Tibial nerve (tissue), 4 donors: ENCODE measurements at regions not wholly inside any gene's neighbourhood (a gene's known extent, or its start where the extent isn't known, plus 50 kb on each side); places are given as distances from the start of the nearest gene placed in this dataset.

Experiments
- DNase-seq, 2 donors: peaks; one replicate each; pipeline ENCODE4 v3.0.0-alpha.2; 2019; ENCODE audit warnings: low spot score in 2 of 2
- H3K27ac ChIP-seq, 4 donors: fragments of 200-600 bp; sonication (generic) in 3 of 4; one replicate each; pipeline ENCODE4 v1.5.1; 2017 to 2019; ENCODE audit warnings: mild to moderate bottlenecking in 1 of 4
- H3K27me3 ChIP-seq, 2 donors: fragments of 200-600 bp; sonication (generic) in 1 of 2; one replicate each; pipeline versions ENCODE4 v1.5.1 to v1.6.0; 2017 to 2019
- H3K36me3 ChIP-seq, 3 donors: fragments of 200-600 bp; sonication (generic); one replicate each; pipeline ENCODE4 v1.5.1; 2018 to 2019
- H3K4me1 ChIP-seq, 4 donors: fragments of 200-600 bp; sonication (generic) in 3 of 4; one replicate each; pipeline ENCODE4 v1.5.1; 2017 to 2019
- H3K4me3 ChIP-seq, 4 donors: fragments of 200-600 bp; sonication (generic) in 3 of 4; one replicate each; pipeline ENCODE4 v1.5.1; 2017 to 2019; ENCODE audit warnings: mild to moderate bottlenecking in 1 of 4, moderate library complexity in 1 of 4
- H3K9me3 ChIP-seq, 4 donors: fragments of 200-600 bp; sonication (generic) in 3 of 4; one replicate each; pipeline ENCODE4 v1.5.1; 2017 to 2019
- EP300 ChIP-seq, 2 donors: sonication (generic); formaldehyde crosslinking; IDR thresholded peaks; one replicate each; pipeline ENCODE4 v1.6.1; 2017; ENCODE audit warnings: antibody characterized with exemption in 2 of 2, mild to moderate bottlenecking in 1 of 2
- POLR2A ChIP-seq, 2 donors: fragments of 450-650 bp; IDR thresholded peaks; one replicate each; pipeline ENCODE4 v1.6.1; 2017; ENCODE audit warnings: antibody characterized with exemption in 2 of 2, mild to moderate bottlenecking in 2 of 2, moderate library complexity in 2 of 2
- WGBS, 2 donors: methylation state at CpG; one replicate each; pipeline ENCODE4 v1.1.5; 2018; 5-methylcytosine and 5-hydroxymethylcytosine counted together
- TF ChIP-seq, protein P1 (sequence below), 5 experiments: fragments of 200-600 bp in 3 of 5; fragments of 450-650 bp in 2 of 5; sonication (generic) in 3 of 5; IDR thresholded peaks; one replicate each; pipeline ENCODE4 v1.5.1; 2016 to 2019; ENCODE audit warnings: antibody characterized with exemption in 5 of 5, mild to moderate bottlenecking in 3 of 5, moderate library complexity in 2 of 5

DNA sequence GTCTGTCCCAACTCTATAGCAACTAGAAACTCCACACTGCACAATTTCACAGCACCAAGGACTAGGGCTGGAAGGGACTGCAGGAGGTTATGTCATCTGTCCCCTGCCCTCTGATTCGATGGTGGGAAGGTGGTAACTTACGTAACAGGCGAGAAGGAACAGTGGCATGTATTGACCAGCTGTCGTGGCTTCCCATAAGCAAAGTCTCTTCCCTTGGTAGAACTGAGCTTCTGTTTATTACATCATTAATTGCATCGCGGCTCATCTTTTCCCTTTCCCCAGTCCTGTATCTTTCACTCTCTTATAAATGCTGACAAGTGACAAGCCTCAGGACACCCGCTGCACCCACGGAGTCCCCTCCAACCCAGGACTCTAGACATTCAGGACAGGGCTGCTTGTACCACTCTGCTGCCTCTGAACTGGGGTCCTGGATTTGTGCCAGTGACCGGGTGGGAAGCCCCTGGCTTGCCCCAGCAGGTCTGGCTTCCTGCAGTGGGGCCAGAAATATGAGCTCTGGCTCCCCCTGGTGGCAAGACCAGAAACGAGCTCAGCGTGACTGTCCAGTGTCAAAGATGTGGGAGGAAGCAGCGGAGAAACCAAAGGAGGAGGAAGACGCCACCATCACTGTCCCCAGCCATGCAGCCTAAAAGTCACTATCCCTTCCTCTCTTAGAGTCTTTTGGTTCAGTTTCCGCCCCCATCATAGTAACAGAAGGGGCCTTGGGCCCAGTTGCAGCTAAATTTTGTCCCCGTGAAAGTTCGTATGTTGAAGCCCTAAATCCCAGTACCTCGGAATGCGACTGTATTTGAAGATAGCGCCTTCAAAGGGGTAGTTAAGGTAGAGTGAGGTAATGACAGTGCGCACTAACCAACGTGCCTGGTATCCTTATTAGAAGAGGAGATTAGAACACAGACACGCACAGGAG lies 84.5 kb downstream of the ISX start:
- DNase-seq: peak in 1 of 2 donors; percentile 40
- H3K27ac ChIP-seq: no peak overlapping the region
- peaks cover 0 to 8% of the 10 kb centered on the region in 2 donors for H3K27me3 ChIP-seq
- no peak for TF ChIP-seq EP300 (IDR thresholded peaks at IDR 0.05)
- TF ChIP-seq, protein P1, sequence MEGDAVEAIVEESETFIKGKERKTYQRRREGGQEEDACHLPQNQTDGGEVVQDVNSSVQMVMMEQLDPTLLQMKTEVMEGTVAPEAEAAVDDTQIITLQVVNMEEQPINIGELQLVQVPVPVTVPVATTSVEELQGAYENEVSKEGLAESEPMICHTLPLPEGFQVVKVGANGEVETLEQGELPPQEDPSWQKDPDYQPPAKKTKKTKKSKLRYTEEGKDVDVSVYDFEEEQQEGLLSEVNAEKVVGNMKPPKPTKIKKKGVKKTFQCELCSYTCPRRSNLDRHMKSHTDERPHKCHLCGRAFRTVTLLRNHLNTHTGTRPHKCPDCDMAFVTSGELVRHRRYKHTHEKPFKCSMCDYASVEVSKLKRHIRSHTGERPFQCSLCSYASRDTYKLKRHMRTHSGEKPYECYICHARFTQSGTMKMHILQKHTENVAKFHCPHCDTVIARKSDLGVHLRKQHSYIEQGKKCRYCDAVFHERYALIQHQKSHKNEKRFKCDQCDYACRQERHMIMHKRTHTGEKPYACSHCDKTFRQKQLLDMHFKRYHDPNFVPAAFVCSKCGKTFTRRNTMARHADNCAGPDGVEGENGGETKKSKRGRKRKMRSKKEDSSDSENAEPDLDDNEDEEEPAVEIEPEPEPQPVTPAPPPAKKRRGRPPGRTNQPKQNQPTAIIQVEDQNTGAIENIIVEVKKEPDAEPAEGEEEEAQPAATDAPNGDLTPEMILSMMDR (IDR thresholded peaks at IDR 0.05): peak; percentile 47 to 60 (median 55)
- no peaks in the 10 kb centered on the region for H3K9me3 ChIP-seq
- no peaks in the 10 kb centered on the region for H3K4me1 ChIP-seq
- 53% methylated on average over 22 of the region's 22 CpGs for WGBS, 2 donors
- H3K36me3 ChIP-seq: no peaks in the 10 kb centered on the region
- no peak overlapping the region for H3K4me3 ChIP-seq

DNA sequence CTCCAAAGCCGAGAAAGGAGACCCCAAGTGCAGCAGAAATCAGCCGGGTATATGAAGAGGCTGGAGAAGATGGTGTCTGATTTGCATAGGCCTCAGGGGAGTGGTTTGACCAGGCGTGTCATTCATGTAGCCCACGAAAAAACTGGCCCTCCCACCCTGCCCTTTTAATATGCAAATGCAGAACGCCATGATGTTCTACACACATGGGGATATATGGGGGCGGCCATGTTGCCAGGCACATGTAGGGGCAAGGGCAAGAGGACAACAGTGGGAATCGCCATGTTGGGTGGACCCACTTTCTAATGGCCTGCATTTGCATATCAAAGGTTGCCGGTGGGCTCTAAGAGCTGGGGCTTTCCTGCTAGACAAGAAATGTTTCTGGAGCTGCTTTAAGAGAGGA lies 86.4 kb downstream of the ISX start:
- Histone ChIP-seq H3K9me3 (no peaks in the 10 kb centered on the region), H3K27ac (no peak overlapping the region), H3K27me3 (peaks cover 0 to 8% of the 10 kb centered on the region in 2 donors), H3K4me1 (no peaks in the 10 kb centered on the region), H3K4me3 (no peak overlapping the region), H3K36me3 (no peaks in the 10 kb centered on the region)
- TF ChIP-seq POLR2A (IDR thresholded peaks at IDR 0.05) (no peak), EP300 (IDR thresholded peaks at IDR 0.05) (no peak)
- TF ChIP-seq, protein P1 (IDR thresholded peaks at IDR 0.05): no peak
- 68 to 70% methylated on average over 8 of the region's 8 CpGs for WGBS, 2 donors
- no peak for DNase-seq

- Histone ChIP-seq H3K36me3 (no peaks in the 10 kb centered on the region), H3K9me3 (no peaks in the 10 kb centered on the region), H3K27me3 (peaks cover 0 to 8% of the 10 kb centered on the region in 2 donors), H3K4me1 (no peaks in the 10 kb centered on the region), H3K27ac (no peak overlapping the region), H3K4me3 (no peak overlapping the region)
- DNase-seq: peak in 1 of 2 donors; percentile 51
- WGBS, 2 donors: 8 to 16% methylated on average over 10 of the region's 10 CpGs
- TF ChIP-seq POLR2A (IDR thresholded peaks at IDR 0.05): no peak
- TF ChIP-seq, protein P1 (IDR thresholded peaks at IDR 0.05): peak in 4 of 5 experiments; percentile 33 to 50 (median 43)
These were observed 89.0 kb downstream of the ISX start for GRCh38 chr22:35154937-35155387.

GRCh38 chr22:35155403-35156025 lies 89.6 kb downstream of the ISX start:
- TF ChIP-seq, protein P1 (IDR thresholded peaks at IDR 0.05): no peak
- TF ChIP-seq POLR2A (IDR thresholded peaks at IDR 0.05) (no peak), EP300 (IDR thresholded peaks at IDR 0.05) (no peak)
- no peaks in the 10 kb centered on the region for H3K36me3 ChIP-seq
- H3K27ac ChIP-seq: no peak overlapping the region
- H3K4me1 ChIP-seq: no peaks in the 10 kb centered on the region
- no peak overlapping the region for H3K4me3 ChIP-seq
- H3K27me3 ChIP-seq: peaks cover 0 to 8% of the 10 kb centered on the region in 2 donors
- no peak for DNase-seq
- no peaks in the 10 kb centered on the region for H3K9me3 ChIP-seq
- 53 to 58% methylated on average over 7 of the region's 7 CpGs for WGBS, 2 donors

DNA sequence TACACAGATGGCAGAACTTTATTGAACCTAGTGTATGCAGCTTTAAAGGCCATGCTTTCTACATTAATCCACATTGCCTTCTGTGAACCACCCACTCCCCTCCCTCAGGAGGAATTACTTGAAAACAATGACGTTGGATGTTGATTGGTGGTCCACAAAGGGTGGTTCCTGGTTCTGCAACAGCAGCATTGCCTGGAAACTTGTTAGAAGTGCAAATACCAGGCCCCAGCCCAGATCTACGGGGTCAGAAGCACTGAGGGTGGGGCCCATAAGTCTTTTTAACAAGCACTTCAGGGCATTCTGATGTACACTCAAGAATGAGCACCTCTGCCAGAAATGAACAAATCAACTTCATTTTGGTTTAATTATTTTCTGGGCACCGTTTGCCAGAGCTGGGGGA lies 91.0 kb downstream of the ISX start:
- no peak for DNase-seq
- peaks cover 0 to 8% of the 10 kb centered on the region in 2 donors for H3K27me3 ChIP-seq
- WGBS, 2 donors: 56 to 62% methylated on average over 3 of the region's 3 CpGs
- H3K9me3 ChIP-seq: no peaks in the 10 kb centered on the region
- H3K36me3 ChIP-seq: no peaks in the 10 kb centered on the region
- H3K4me3 ChIP-seq: no peak overlapping the region
- no peak overlapping the region for H3K27ac ChIP-seq
- no peaks in the 10 kb centered on the region for H3K4me1 ChIP-seq
- TF ChIP-seq, protein P1 (IDR thresholded peaks at IDR 0.05): no peak
